Tibial artery (tissue), 4 donors: ENCODE measurements at regions not wholly inside any gene's neighbourhood (a gene's known extent, or its start where the extent isn't known, plus 50 kb on each side); places are given as distances from the start of the nearest gene placed in this dataset.

Experiments
- DNase-seq, 2 donors: peaks; one replicate each; pipeline ENCODE4 v3.0.0-alpha.2; 2019
- H3K27ac ChIP-seq, 2 donors: fragments of 200-600 bp; sonication (generic) in 1 of 2; 1 replicate in 1 of 2; 2 replicates in 1 of 2; pipeline ENCODE4 v1.5.1; 2018 to 2019; ENCODE audit warnings: mild to moderate bottlenecking in 1 of 2
- H3K27me3 ChIP-seq, 2 donors: fragments of 200-600 bp; sonication (generic) in 1 of 2; one replicate each; pipeline versions ENCODE4 v1.5.1 to v1.6.0; 2016 to 2019
- H3K36me3 ChIP-seq, 3 donors: fragments of 200-600 bp; sonication (generic) in 2 of 3; one replicate each; pipeline ENCODE4 v1.5.1; 2016 to 2019; ENCODE audit warnings: mild to moderate bottlenecking in 2 of 3
- H3K4me1 ChIP-seq, 4 donors: fragments of 200-600 bp; sonication (generic) in 2 of 4; 1 replicate in 3 of 4; 2 replicates in 1 of 4; pipeline ENCODE4 v1.5.1; 2016 to 2019
- H3K4me3 ChIP-seq, 2 donors: fragments of 200-600 bp; sonication (generic) in 1 of 2; 1 replicate in 1 of 2; 2 replicates in 1 of 2; pipeline ENCODE4 v1.5.1; 2018 to 2019; ENCODE audit warnings: mild to moderate bottlenecking in 2 of 2
- H3K9me3 ChIP-seq, 3 donors: fragments of 200-600 bp; sonication (generic) in 1 of 3; one replicate each; pipeline ENCODE4 v1.5.1; 2016 to 2019
- intact Hi-C: fragments of 100-400 bp; cut with DNase I; formaldehyde crosslinking; loops from one replicate; pipeline ENCODE4 v1.15.0; 2023; ENCODE audit warnings: low total_unique reads
- TF ChIP-seq, protein P1 (sequence below), 2 experiments: fragments of 200-600 bp in 1 of 2; fragments of 450-650 bp in 1 of 2; IDR thresholded peaks; one replicate each; pipeline ENCODE4 v1.5.1; 2017 to 2019; ENCODE audit warnings: antibody characterized with exemption in 2 of 2, mild to moderate bottlenecking in 1 of 2, moderate library complexity in 1 of 2

DNA sequence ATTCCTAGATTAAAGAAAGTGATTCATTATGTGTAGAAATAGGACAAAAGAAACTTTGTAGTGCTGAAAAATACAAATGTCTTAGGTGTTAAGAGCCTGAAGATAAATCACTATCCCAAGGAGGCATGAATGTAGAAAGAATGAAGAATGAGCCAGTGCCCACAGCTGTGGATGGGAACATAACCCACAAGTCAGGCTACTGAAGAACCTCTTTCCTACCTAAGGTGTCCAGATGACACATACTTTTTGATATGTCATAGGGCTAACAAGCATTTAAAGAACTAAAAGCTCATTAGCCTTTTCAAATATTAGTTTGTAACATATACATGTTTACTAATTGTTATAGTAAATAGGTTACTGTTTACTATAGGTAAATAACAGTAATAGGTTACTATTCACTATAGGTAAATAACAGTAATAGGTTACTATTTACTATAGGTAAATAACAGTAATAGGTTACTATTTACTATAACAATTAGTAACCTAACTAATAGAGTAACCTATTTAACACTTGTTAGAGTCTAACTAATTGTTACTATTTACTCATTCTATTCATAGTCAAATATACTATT, 275.0 kb upstream of the KYNU start:
- H3K4me3 ChIP-seq, result no peak overlapping the region
- intact Hi-C loops, result no loop called here
- no peak for DNase-seq
- no peaks in the 10 kb centered on the region for H3K36me3 ChIP-seq
- H3K27ac ChIP-seq, result no peak overlapping the region
- no peaks in the 10 kb centered on the region for H3K9me3 ChIP-seq
- H3K4me1 ChIP-seq, result no peaks in the 10 kb centered on the region
- TF ChIP-seq, protein P1, sequence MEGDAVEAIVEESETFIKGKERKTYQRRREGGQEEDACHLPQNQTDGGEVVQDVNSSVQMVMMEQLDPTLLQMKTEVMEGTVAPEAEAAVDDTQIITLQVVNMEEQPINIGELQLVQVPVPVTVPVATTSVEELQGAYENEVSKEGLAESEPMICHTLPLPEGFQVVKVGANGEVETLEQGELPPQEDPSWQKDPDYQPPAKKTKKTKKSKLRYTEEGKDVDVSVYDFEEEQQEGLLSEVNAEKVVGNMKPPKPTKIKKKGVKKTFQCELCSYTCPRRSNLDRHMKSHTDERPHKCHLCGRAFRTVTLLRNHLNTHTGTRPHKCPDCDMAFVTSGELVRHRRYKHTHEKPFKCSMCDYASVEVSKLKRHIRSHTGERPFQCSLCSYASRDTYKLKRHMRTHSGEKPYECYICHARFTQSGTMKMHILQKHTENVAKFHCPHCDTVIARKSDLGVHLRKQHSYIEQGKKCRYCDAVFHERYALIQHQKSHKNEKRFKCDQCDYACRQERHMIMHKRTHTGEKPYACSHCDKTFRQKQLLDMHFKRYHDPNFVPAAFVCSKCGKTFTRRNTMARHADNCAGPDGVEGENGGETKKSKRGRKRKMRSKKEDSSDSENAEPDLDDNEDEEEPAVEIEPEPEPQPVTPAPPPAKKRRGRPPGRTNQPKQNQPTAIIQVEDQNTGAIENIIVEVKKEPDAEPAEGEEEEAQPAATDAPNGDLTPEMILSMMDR (IDR thresholded peaks at IDR 0.05), result no peak
- H3K27me3 ChIP-seq, result no peaks in the 10 kb centered on the region

DNA sequence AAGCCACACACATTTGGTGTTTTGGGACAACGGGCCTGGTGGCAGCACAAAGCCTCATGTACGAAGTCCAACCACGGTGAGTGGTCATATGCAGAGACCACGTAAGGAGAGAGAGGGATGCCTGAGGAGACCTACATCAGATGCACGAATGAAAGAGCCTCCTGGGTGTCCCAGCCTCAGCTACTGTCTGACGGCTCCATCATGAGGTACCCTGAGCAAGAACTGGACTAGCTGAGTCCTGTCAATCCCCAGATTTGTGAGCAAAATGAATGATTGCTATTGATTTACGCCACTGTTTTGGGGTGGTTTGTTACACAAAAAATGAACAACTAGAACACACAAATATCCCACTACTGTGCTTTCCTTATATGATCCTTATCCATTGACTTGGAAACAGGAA, 275.7 kb upstream of the KYNU start:
- intact Hi-C loops, result no loop called here
- Histone ChIP-seq H3K4me3 (no peak overlapping the region), H3K36me3 (no peaks in the 10 kb centered on the region), H3K4me1 (no peaks in the 10 kb centered on the region), H3K27me3 (no peaks in the 10 kb centered on the region), H3K9me3 (no peaks in the 10 kb centered on the region), H3K27ac (no peak overlapping the region)
- DNase-seq, result no peak
- TF ChIP-seq, protein P1 (IDR thresholded peaks at IDR 0.05), result no peak

DNA sequence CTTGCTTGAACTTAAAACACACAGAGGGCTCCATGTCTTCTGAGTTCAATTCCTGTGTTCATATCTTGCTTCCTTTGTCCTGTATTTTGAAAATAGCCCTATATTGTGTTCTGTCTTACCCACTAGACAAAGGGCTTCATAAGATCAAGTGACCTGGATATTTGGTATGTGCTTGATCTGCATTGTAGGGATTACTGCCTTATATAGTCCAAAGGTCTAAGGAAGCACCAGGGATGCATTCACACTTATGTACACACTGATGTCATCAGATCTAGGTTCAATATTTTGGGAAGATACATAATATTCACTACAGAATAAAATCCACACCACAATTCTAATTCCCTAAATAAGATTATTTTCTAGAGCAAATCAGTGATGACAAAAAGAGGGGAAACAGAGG, 278.0 kb upstream of the KYNU start:
- no peak overlapping the region for H3K4me3 ChIP-seq
- H3K4me1 ChIP-seq, result no peaks in the 10 kb centered on the region
- no peaks in the 10 kb centered on the region for H3K36me3 ChIP-seq
- no peaks in the 10 kb centered on the region for H3K9me3 ChIP-seq
- no peak overlapping the region for H3K27ac ChIP-seq
- intact Hi-C loops, result no loop called here
- no peaks in the 10 kb centered on the region for H3K27me3 ChIP-seq
- DNase-seq, result no peak
- TF ChIP-seq, protein P1 (IDR thresholded peaks at IDR 0.05), result no peak

DNA sequence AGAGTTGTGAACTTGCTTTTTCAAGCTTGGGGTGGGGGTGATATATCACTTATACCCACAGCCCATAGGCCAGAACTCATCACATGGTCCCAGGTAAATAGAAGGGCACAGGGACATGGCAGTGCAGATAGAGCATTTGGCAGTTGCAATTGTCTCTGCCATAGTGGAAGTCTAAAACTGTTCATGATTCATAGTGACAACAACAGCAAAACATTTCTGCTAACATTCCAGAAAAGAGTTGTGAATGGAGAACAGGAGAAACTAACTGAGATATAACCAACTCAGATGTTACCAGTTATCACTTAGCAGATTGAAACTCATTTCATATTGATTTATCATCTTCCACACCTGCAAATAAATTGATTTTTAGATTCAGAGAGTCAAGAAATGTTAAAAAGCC, 278.6 kb upstream of the KYNU start:
- no peak for DNase-seq
- intact Hi-C loops, result no loop called here
- TF ChIP-seq, protein P1 (IDR thresholded peaks at IDR 0.05), result no peak

DNA sequence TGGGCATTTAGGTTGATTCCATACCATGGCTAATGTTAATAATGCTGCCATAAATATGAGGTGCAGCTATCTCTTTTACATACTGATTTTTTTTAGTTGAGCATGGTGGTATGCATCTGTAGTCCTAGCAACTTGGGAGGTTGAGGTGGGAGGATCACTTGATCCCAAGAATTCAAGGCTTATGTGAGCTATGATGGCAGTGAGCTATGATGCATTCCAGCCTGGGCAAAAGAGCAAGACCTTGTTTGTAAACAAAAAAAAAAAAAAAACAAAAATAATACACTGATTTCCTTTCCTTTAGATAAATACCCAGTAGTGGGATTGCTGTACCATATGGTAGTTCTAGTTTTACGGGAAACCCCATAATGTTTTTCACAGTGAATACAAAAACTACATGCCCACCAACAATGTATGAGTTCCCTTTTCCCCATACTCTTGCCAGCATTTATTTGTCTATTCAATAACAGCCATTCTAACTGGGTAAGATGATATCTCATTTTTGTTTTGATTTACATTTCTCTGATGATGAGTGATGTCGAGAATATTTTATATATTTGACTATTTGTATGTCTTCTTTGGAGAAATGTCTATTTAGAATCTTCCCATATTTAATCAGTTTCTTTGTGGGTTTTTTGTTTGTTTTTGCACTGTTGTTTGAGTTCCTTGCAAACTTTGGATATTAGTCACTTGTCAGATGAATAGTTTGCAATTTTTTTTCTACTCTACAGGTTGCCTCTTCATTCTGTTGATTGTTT, 281.0 kb upstream of the KYNU start:
- no peak overlapping the region for H3K27ac ChIP-seq
- no peak overlapping the region for H3K4me3 ChIP-seq
- intact Hi-C loops, result no loop called here
- H3K36me3 ChIP-seq, result no peaks in the 10 kb centered on the region
- TF ChIP-seq, protein P1 (IDR thresholded peaks at IDR 0.05), result no peak
- no peaks in the 10 kb centered on the region for H3K4me1 ChIP-seq
- no peaks in the 10 kb centered on the region for H3K9me3 ChIP-seq
- no peaks in the 10 kb centered on the region for H3K27me3 ChIP-seq
- no peak for DNase-seq

More for the DNA sequence above, 278.6 kb upstream of the KYNU start:
- Histone ChIP-seq H3K4me1 (no peaks in the 10 kb centered on the region), H3K27me3 (no peaks in the 10 kb centered on the region), H3K4me3 (no peak overlapping the region), H3K27ac (no peak overlapping the region), H3K36me3 (no peaks in the 10 kb centered on the region), H3K9me3 (no peaks in the 10 kb centered on the region)
